Smooth muscle cell (in vitro differentiated cells): ENCODE measurements at regions not wholly inside any gene's neighbourhood (a gene's known extent, or its start where the extent isn't known, plus 50 kb on each side); places are given as distances from the start of the nearest gene placed in this dataset.

Source experiments
- DNase-seq: peaks from one replicate; lab custom pipeline; 2025; ENCODE audit not compliant: unreplicated experiment; lab: John Stamatoyannopoulos, UW
- H2AFZ ChIP-seq: fragments of 200-600 bp; sonication (generic); 2 replicates; pipeline ENCODE4 v1.6.0; 2016; ENCODE audit warnings: antibody characterized with exemption, low read depth, mild to moderate bottlenecking
- H3F3A ChIP-seq: fragments of 200-600 bp; sonication (generic); 2 replicates; pipeline ENCODE4 v1.6.0; 2017; ENCODE audit warnings: antibody characterized with exemption, low read depth
- H3K27ac ChIP-seq: fragments of 200-600 bp; sonication (generic); 2 replicates; pipeline ENCODE4 v1.5.1; 2016; ENCODE audit warnings: low read depth, mild to moderate bottlenecking
- H3K27me3 ChIP-seq: fragments of 200-600 bp; sonication (generic); 2 replicates; pipeline ENCODE4 v1.6.1; 2016; ENCODE audit warnings: low read depth, mild to moderate bottlenecking
- H3K36me3 ChIP-seq: fragments of 200-600 bp; sonication (generic); 2 replicates; pipeline ENCODE4 v1.5.1; 2016; ENCODE audit warnings: low read depth
- H3K4me1 ChIP-seq: fragments of 200-600 bp; sonication (generic); 2 replicates; pipeline ENCODE4 v1.5.1; 2016; ENCODE audit warnings: low read depth
- H3K4me2 ChIP-seq: fragments of 200-600 bp; sonication (generic); 2 replicates; pipeline ENCODE4 v1.6.0; 2016; ENCODE audit warnings: mild to moderate bottlenecking
- H3K4me3 ChIP-seq: fragments of 200-600 bp; sonication (generic); 2 replicates; pipeline ENCODE4 v1.5.1; 2016; ENCODE audit warnings: mild to moderate bottlenecking
- H3K79me2 ChIP-seq: fragments of 200-600 bp; sonication (generic); 2 replicates; pipeline ENCODE4 v1.6.0; 2016; ENCODE audit warnings: low read depth, mild to moderate bottlenecking
- H3K9ac ChIP-seq: fragments of 200-600 bp; sonication (generic); 2 replicates; pipeline ENCODE4 v1.6.0; 2016; ENCODE audit warnings: low read depth
- H3K9me3 ChIP-seq: fragments of 200-600 bp; sonication (generic); replicated peaks from 2 replicates; pipeline ENCODE4 v1.5.1; 2016; ENCODE audit warnings: low read depth
- H4K20me1 ChIP-seq: fragments of 200-600 bp; sonication (generic); 2 replicates; pipeline ENCODE4 v1.6.0; 2016; ENCODE audit warnings: low read depth
- WGBS: methylation state at CpG from one replicate; pipeline ENCODE4 v1.1.7; 2016; ENCODE audit warnings: low lambda C conversion rate; 5-methylcytosine and 5-hydroxymethylcytosine counted together
- TF ChIP-seq, protein P1 (sequence below): fragments of 200-600 bp; sonication (generic); IDR thresholded peaks from 2 replicates; pipeline ENCODE4 v1.5.1; 2017; ENCODE audit warnings: borderline replicate concordance, mild to moderate bottlenecking, antibody characterized with exemption; ENCODE audit not compliant: insufficient read depth, poor library complexity, severe bottlenecking

DNA sequence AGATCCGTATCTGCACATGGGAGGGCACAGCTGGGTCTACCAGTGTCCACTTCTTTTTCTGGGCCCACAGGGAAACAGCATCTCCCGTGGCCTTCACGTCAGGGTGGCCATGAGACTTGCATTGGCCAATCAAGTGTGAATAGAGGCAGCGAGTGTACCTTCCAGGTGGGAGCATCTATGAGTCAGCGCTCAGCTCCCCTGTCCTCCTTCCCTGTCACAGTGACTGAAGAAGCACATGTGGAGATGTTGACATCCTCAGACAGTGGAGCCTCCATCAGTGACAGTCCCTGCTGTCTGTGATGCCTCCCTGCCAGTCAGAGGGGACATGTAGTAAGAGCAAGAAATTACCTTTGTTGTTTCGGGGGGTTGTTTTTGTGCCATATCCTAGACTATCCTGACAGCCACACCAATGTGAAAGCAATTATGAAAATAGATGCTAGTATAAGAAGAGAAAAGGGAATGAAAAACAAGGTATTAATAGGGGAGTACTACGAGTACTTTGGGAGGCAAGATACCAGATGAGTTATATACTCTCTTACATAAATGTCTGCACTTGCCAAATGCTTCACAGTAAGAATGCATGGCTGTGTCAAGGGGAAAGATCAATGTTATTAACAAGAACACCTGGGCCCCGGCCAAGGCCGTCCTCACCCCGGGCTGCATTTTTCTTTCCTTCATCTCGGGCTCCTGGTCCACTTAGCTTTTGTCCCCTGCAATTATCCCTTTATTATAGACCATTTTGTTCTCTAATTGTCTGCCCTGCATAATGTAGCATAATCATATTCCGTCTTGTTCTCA is 86.0 kb downstream of the MATN1 start:
- Histone ChIP-seq H3K9ac (no peak overlapping the region), H3K4me3 (no peak overlapping the region), H2AFZ (no peak overlapping the region), H3K27me3 (peaks cover 11% of the 10 kb centered on the region), H3K79me2 (no peaks in the 10 kb centered on the region), H3K4me1 (no peaks in the 10 kb centered on the region), H3K27ac (no peak overlapping the region), H4K20me1 (no peaks in the 10 kb centered on the region), H3K36me3 (no peaks in the 10 kb centered on the region), H3F3A (no peaks in the 10 kb centered on the region), H3K9me3 (no peaks in the 10 kb centered on the region), H3K4me2 (no peak overlapping the region)
- TF ChIP-seq, protein P1, sequence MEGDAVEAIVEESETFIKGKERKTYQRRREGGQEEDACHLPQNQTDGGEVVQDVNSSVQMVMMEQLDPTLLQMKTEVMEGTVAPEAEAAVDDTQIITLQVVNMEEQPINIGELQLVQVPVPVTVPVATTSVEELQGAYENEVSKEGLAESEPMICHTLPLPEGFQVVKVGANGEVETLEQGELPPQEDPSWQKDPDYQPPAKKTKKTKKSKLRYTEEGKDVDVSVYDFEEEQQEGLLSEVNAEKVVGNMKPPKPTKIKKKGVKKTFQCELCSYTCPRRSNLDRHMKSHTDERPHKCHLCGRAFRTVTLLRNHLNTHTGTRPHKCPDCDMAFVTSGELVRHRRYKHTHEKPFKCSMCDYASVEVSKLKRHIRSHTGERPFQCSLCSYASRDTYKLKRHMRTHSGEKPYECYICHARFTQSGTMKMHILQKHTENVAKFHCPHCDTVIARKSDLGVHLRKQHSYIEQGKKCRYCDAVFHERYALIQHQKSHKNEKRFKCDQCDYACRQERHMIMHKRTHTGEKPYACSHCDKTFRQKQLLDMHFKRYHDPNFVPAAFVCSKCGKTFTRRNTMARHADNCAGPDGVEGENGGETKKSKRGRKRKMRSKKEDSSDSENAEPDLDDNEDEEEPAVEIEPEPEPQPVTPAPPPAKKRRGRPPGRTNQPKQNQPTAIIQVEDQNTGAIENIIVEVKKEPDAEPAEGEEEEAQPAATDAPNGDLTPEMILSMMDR, result no peak
- no peak for DNase-seq
- WGBS, result 84% methylated on average over 12 of the region's 12 CpGs

DNA sequence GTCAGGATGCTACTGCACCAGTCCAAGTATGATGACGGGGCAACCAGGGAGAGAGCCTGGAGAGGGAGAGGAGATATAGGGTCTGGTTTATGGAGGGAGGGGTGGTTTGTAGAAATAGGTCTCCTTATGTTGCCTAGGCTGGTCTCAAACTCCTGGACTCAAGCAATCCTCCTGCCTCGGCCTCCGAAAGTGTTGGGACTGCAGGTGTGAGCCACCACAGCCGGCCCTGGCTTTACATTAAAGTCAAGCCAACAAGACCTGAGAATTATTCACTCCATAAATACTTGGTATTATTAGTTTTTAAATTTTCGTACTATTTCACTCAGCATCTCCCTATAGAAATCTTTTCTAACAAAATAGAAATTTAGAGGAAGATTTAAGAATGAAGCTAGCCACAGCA is 86.8 kb downstream of the MATN1 start:
- H3K4me3 ChIP-seq, result no peak overlapping the region
- H2AFZ ChIP-seq, result no peak overlapping the region
- no peaks in the 10 kb centered on the region for H3K4me1 ChIP-seq
- H3K36me3 ChIP-seq, result no peaks in the 10 kb centered on the region
- H3K79me2 ChIP-seq, result no peaks in the 10 kb centered on the region
- H4K20me1 ChIP-seq, result no peaks in the 10 kb centered on the region
- H3F3A ChIP-seq, result no peaks in the 10 kb centered on the region
- no peak for DNase-seq
- 64% methylated on average over 5 of the region's 5 CpGs for WGBS
- H3K9me3 ChIP-seq, result no peaks in the 10 kb centered on the region
- peaks cover 14% of the 10 kb centered on the region for H3K27me3 ChIP-seq
- no peak overlapping the region for H3K27ac ChIP-seq
- H3K9ac ChIP-seq, result no peak overlapping the region
- H3K4me2 ChIP-seq, result no peak overlapping the region
- TF ChIP-seq, protein P1, result no peak

DNA sequence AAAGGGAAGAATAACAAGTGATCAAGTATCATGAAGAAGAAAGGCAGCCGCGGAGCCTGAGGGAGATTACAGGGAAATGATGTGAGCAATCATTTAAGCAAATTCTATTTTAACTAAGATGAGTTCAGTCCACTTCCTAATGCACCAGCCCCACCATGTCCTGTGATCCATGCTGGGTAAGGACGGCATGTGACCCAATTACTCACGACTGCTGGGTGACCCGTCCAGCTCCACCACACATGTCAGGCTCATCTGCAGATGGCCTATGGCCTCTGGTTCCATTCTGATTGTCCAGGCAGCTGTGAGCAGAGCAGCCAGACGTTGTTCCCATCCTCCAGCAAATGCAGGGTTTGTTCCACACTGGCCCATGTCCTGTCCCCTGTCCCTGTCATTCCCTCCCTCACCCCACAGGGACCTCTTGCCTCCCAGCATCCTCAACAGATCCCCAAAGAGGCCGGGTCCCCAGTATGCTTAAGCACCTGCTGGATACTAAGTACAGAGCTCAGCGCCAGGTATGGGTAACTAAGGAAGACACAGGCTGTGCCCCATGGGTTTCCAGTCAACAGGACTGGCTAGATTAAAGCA is 87.9 kb downstream of the MATN1 start:
- H3K9ac ChIP-seq, result no peak overlapping the region
- H3K4me1 ChIP-seq, result no peaks in the 10 kb centered on the region
- no peaks in the 10 kb centered on the region for H3K36me3 ChIP-seq
- DNase-seq, result no peak
- H3K9me3 ChIP-seq, result no peaks in the 10 kb centered on the region
- H4K20me1 ChIP-seq, result no peaks in the 10 kb centered on the region
- H3K4me3 ChIP-seq, result no peak overlapping the region
- 74% methylated on average over 8 of the region's 8 CpGs for WGBS
- H3K27ac ChIP-seq, result no peak overlapping the region
- no peaks in the 10 kb centered on the region for H3K79me2 ChIP-seq
- H3K27me3 ChIP-seq, result peaks cover 9% of the 10 kb centered on the region
- TF ChIP-seq, protein P1, result no peak
- no peak overlapping the region for H3K4me2 ChIP-seq
- H2AFZ ChIP-seq, result no peak overlapping the region
- H3F3A ChIP-seq, result no peaks in the 10 kb centered on the region
